Liver (tissue), 2 donors: ENCODE measurements at regions not wholly inside any gene's neighbourhood (a gene's known extent, or its start where the extent isn't known, plus 50 kb on each side); places are given as distances from the start of the nearest gene placed in this dataset.

Experiments
- CTCF ChIP-seq: fragments of 150-350 bp; IDR thresholded peaks from 2 replicates; pipeline ENCODE4 v1.5.1; 2017; ENCODE audit warnings: improper control_type of control experiment, low read depth, low read length; ENCODE audit not compliant: missing input control
- MAX ChIP-seq: IDR thresholded peaks from 2 replicates; pipeline ENCODE4 v1.6.1; 2016; ENCODE audit warnings: antibody characterized with exemption
- REST ChIP-seq: IDR thresholded peaks from 2 replicates; pipeline ENCODE4 v1.6.1; 2016; ENCODE audit warnings: antibody characterized with exemption, mild to moderate bottlenecking
- donor health status: healthy.

GRCh38 chr3:26932752-26933151 lies 310.2 kb downstream of the LRRC3B start:
- TF ChIP-seq REST: no peak
- TF ChIP-seq CTCF: no peak
- TF ChIP-seq MAX: no peak
